Calu3 (cell line): ENCODE measurements at regions not wholly inside any gene's neighbourhood (a gene's known extent, or its start where the extent isn't known, plus 50 kb on each side); places are given as distances from the start of the nearest gene placed in this dataset.

ENCODE experiments used
- BruUV-seq: library from RNA; stranded (reverse); fragments of 400-500 nt; replicated peaks from 2 replicates; lab custom pipeline; 2021; lab: Mats Ljungman, UMichigan
- CTCF ChIA-PET: fragments of 300-600 bp; sonication (Branson Sonifier 250); formaldehyde crosslinking; loops from one replicate; lab custom pipeline; 2022; ENCODE audit warnings: antibody characterized with exemption; lab: Charles Lee
- DNase-seq: peaks from one replicate; pipeline ENCODE4 v3.0.0; 2022
- H3K27ac Mint-ChIP-seq: one replicate; pipeline ENCODE4 v1.8.0; 2022; ENCODE audit warnings: mixed read lengths; ENCODE audit not compliant: unreplicated experiment
- H3K27me3 Mint-ChIP-seq: one replicate; pipeline ENCODE4 v1.8.0; 2022; ENCODE audit warnings: mixed read lengths; ENCODE audit not compliant: unreplicated experiment
- H3K36me3 Mint-ChIP-seq: one replicate; pipeline ENCODE4 v1.8.0; 2022; ENCODE audit warnings: mild to moderate bottlenecking, moderate library complexity, mixed read lengths; ENCODE audit not compliant: insufficient read depth, unreplicated experiment
- H3K4me1 Mint-ChIP-seq: one replicate; pipeline ENCODE4 v1.8.0; 2022; ENCODE audit warnings: mild to moderate bottlenecking, low read depth, mixed read lengths; ENCODE audit not compliant: unreplicated experiment
- H3K4me3 Mint-ChIP-seq: one replicate; pipeline ENCODE4 v1.8.0; 2022; ENCODE audit warnings: mild to moderate bottlenecking, low read depth, moderate library complexity, mixed read lengths; ENCODE audit not compliant: unreplicated experiment
- H3K9me3 Mint-ChIP-seq: one replicate; pipeline ENCODE4 v1.8.0; 2022; ENCODE audit warnings: low read depth, mixed read lengths; ENCODE audit not compliant: unreplicated experiment
- CTCF ChIP-seq: fragments of 200-600 bp; IDR thresholded peaks from one replicate; pipeline ENCODE4 v1.8.0; 2022; ENCODE audit warnings: antibody characterized with exemption; ENCODE audit not compliant: unreplicated experiment
- intact Hi-C: fragments of 100-400 bp; cut with micrococcal nuclease; formaldehyde crosslinking; loops from one replicate; pipeline ENCODE4 v1.10.0; 2022; ENCODE audit not compliant: unreplicated experiment

DNA sequence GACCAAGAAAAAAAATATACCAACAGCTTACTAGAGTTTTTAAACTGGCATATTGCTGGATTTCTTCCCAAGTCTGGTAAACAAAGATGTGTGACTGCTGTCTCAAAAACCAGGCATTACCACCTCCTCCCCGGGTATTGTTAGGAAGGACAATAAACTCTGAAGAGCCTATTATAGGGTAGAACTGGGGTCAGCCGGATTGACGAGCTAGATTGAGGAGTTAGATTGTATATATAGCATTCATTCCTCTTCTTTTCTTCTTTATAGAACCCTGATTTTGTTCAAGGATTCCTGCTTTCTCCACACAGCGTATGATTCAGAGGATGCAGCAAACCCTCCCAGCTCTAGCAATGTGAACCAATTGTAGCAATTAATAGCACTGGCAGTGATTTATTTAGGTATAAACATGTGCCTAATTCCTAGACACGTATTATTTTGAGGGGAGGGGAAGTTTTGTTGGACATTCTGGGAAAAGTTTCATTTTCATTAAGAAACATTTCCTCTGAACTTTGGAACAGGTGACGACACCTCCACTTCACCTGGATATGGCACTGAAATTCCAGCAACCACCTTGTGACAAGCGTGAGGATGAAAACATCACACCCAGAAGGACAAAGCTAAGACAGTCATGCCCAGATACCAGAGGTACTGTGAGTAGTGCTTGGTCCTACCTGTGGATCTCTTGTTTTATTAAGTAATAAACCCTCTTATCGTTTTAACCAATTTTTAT lies 679.4 kb upstream of the KIRREL3 start:
- intact Hi-C loops: no loop called here
- peaks cover 5% of the 10 kb centered on the region for H3K9me3 Mint-ChIP-seq
- no peaks in the 10 kb centered on the region for H3K4me1 Mint-ChIP-seq
- TF ChIP-seq CTCF: no peak
- DNase-seq: no peak
- H3K27me3 Mint-ChIP-seq: no peaks in the 10 kb centered on the region
- BruUV-seq: no TSS peak
- CTCF ChIA-PET: no interaction called here
- no peaks in the 10 kb centered on the region for H3K36me3 Mint-ChIP-seq
- no peak overlapping the region for H3K4me3 Mint-ChIP-seq
- H3K27ac Mint-ChIP-seq: no peak overlapping the region

- Mint-ChIP-seq H3K36me3 (no peaks in the 10 kb centered on the region), H3K27ac (no peak overlapping the region), H3K4me1 (no peaks in the 10 kb centered on the region), H3K4me3 (no peak overlapping the region), H3K27me3 (no peaks in the 10 kb centered on the region), H3K9me3 (peaks cover 9% of the 10 kb centered on the region)
- CTCF ChIA-PET: no interaction called here
- BruUV-seq: no TSS peak
- no peak for DNase-seq
- TF ChIP-seq CTCF: no peak
- intact Hi-C loops: no loop called here
Measured at GRCh38 chr11:127678631-127679030, 678.1 kb upstream of the KIRREL3 start.

- Mint-ChIP-seq H3K4me3 (no peak overlapping the region), H3K4me1 (no peaks in the 10 kb centered on the region), H3K27ac (no peak overlapping the region), H3K36me3 (no peaks in the 10 kb centered on the region), H3K9me3 (peaks cover 9% of the 10 kb centered on the region), H3K27me3 (no peaks in the 10 kb centered on the region)
- no peak for DNase-seq
- intact Hi-C loops: no loop called here
- CTCF ChIA-PET: no interaction called here
- TF ChIP-seq CTCF: no peak
- BruUV-seq: no TSS peak
Measured at GRCh38 chr11:127677660-127678425, 677.3 kb upstream of the KIRREL3 start.

DNA sequence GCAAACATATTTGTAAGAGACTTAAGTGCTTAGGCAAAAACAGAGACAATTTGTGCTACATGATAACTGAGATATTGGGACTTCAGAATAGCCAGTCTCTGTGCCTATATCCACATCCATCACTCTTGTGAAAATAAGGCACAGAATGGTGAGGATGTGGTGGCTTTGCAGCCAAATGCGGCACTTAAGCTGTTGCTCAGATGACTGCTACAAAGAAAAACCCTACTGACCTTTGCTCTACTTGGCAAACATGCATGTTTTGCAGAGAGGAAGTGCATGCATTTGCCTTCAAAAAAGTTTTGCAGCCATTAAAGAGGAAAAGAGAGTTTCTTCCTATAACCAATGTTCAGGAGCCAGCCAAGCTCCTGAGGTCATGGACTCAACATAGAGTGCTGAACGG lies 675.0 kb upstream of the KIRREL3 start:
- no peak overlapping the region for H3K4me3 Mint-ChIP-seq
- TF ChIP-seq CTCF: no peak
- H3K36me3 Mint-ChIP-seq: no peaks in the 10 kb centered on the region
- BruUV-seq: no TSS peak
- intact Hi-C loops: no loop called here
- no peaks in the 10 kb centered on the region for H3K4me1 Mint-ChIP-seq
- H3K27ac Mint-ChIP-seq: no peak overlapping the region
- no peaks in the 10 kb centered on the region for H3K27me3 Mint-ChIP-seq
- no peak for DNase-seq
- H3K9me3 Mint-ChIP-seq: peaks cover 8% of the 10 kb centered on the region
- CTCF ChIA-PET: no interaction called here
